Jurkat, Clone E6-1 (cell line): ENCODE measurements at regions not wholly inside any gene's neighbourhood (a gene's known extent, or its start where the extent isn't known, plus 50 kb on each side); places are given as distances from the start of the nearest gene placed in this dataset.

Experiments used
- DNase-seq: peaks from one replicate; pipeline ENCODE4 v3.0.0-alpha.2; 2011; ENCODE audit warnings: low read depth, low spot score
- H3K4me3 ChIP-seq: 2 replicates; pipeline ENCODE4 v1.5.1; 2011; ENCODE audit warnings: mild to moderate bottlenecking, low read length, control low read depth, moderate library complexity

GRCh38 chr2:136062066-136062837 is 55.7 kb downstream of the CXCR4 start:
- no peak for DNase-seq
- no peak overlapping the region for H3K4me3 ChIP-seq

DNA sequence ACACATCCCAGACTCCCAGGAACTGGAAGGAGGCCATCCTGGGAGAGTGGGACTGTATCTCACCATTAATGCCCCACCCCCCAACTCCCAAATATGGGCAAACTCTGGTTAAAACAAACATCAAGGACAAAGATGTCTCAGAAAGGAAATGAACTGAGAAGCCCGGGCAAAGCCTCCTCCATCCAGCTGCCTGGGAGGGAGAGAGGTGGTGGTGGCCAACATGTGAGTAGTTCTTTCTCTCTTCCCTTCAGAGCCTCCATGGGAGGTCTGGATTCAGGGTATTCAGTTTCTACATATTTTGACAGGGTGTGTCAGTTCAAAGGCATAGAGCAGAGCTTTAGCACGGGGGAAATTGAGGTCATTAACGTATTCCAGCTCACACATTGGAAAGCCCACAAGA is 57.5 kb downstream of the CXCR4 start:
- no peak for DNase-seq
- H3K4me3 ChIP-seq: no peak overlapping the region

DNA sequence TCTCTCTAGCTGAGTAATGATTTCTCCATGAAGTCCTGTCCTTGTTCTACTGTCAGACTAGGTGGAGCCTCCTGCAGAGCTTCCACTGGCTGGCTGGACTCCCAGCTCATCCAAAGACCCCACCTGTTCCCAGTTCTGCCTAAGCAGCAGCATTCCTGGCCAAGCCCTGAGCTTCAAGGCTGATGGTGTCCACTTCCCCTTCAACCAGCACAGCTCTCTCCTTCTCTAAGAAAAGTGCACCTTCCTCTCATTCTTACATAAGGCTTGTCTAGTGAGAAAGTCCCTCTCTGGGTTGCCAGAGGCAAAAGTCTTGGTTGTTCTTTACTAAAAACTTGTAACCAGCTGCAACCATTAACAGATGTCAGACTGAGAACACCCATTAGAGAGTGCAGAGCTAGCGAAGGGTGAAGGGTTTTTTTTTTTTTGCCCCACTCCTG is 58.9 kb downstream of the CXCR4 start:
- H3K4me3 ChIP-seq: no peak overlapping the region
- no peak for DNase-seq

DNA sequence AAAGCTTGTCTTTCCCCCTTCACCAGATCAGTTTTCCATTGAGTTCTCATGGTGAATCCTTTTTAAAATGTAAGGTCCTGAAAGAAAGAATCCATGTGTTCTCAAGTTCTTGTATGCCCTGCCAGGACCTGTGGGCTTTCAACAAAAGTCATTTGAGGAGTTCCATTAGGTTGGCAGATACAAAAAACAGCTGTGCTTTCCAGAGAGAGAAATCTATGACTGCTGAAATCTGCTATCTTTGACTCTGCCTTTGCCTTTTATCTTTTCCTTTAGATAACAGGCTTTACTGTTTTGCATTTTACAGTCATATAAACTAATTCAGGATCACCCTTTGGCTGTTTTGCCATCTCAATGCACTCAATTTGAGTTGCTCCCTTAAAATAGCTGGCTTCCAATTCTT is 59.7 kb downstream of the CXCR4 start:
- H3K4me3 ChIP-seq: no peak overlapping the region
- no peak for DNase-seq

GRCh38 chr2:136057802-136058140 is 60.2 kb downstream of the CXCR4 start:
- no peak overlapping the region for H3K4me3 ChIP-seq
- no peak for DNase-seq

GRCh38 chr2:136057023-136057801 is 60.7 kb downstream of the CXCR4 start:
- no peak for DNase-seq
- no peak overlapping the region for H3K4me3 ChIP-seq

DNA sequence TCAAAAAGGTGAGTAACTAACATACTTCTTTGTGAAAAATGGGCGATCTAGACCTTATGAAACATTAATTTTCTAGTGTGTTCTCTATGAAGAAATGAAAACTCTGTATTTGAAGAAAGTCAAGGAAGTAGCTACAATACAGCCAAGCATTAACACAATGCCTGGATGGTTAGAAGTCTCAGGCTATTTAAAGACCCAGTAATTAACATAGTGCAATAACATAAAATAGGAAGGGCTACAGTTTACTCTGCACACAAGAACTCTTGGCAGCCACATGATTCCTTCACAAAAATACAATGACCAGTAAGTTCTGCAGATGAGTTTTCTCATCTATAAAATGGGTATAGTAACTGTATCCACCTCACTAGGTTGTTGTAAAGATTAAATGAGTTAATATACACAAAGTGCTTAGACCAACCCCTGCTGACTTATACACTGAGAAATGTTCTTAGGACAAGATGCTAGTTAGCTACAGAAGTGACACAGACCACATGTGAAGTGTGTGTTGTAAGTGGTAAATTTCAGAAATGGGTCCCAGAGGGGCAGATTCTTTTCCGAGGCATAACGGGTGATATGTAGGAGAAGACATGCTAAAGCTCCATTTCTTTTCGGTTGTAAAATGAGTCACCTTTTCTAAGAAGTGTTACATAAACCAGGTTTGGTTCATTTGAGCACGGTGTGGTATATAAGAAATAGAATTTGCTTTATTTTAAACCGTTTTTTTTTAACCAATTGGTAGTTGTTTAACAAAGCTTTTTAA is 61.8 kb downstream of the CXCR4 start:
- no peak overlapping the region for H3K4me3 ChIP-seq
- no peak for DNase-seq

- H3K4me3 ChIP-seq: no peak overlapping the region
- DNase-seq: no peak
These were observed 63.1 kb downstream of the CXCR4 start for GRCh38 chr2:136054856-136055255.

- no peak for DNase-seq
- H3K4me3 ChIP-seq: no peak overlapping the region
These were observed 65.3 kb downstream of the CXCR4 start for GRCh38 chr2:136052369-136053362.

GRCh38 chr2:136051725-136052048 is 66.3 kb upstream of the DARS1 start:
- H3K4me3 ChIP-seq: no peak overlapping the region
- DNase-seq: peak; percentile 81

GRCh38 chr2:136051001-136051724 is 65.7 kb upstream of the DARS1 start:
- H3K4me3 ChIP-seq: no peak overlapping the region
- no peak for DNase-seq

DNA sequence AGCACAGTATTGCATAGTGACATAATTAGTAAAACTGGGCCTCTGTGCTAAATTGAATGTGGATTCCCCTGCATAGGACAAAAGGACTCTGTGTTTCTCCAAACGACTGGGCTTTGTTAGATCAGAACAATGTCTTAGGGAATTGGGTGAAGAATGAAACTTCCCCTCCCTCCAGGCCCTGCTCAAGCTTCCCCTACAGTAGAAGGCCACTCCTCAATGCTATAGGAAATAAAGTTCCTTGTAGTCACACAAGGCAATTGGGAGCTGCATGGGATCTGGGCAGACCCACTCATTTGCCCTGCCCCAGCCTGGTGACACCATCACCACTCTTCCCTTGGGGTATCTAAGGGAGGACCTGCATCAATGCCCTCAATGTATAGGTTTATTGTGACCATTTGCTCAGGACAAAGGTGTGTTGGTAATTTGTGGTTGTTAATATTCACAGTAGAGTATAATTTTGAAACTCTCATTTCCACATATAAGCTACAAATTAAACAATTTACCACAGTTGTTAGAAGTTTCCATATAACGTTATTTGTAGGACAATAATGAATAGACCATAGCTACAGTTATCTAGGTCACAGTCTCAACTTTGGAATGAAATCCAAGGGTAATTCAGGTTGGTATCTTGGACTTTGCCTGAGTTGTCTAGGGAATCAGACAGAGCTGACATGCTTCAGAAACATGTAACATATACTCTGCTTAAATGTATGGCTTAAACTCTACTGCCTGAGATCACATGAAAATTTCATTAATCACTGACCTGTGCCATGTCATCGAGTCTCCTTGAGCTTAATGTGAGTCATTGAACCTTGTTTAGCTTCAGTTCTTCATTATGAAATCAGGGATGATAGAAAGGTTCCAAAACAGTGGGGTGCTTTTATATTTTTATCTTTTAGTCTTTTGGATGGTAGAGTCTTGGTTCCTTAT is 64.8 kb upstream of the DARS1 start:
- H3K4me3 ChIP-seq: no peak overlapping the region

GRCh38 chr2:136049011-136049742 is 63.8 kb upstream of the DARS1 start:
- no peak overlapping the region for H3K4me3 ChIP-seq
- no peak for DNase-seq

More for the DNA sequence above, 64.8 kb upstream of the DARS1 start:
- DNase-seq: no peak

DNA sequence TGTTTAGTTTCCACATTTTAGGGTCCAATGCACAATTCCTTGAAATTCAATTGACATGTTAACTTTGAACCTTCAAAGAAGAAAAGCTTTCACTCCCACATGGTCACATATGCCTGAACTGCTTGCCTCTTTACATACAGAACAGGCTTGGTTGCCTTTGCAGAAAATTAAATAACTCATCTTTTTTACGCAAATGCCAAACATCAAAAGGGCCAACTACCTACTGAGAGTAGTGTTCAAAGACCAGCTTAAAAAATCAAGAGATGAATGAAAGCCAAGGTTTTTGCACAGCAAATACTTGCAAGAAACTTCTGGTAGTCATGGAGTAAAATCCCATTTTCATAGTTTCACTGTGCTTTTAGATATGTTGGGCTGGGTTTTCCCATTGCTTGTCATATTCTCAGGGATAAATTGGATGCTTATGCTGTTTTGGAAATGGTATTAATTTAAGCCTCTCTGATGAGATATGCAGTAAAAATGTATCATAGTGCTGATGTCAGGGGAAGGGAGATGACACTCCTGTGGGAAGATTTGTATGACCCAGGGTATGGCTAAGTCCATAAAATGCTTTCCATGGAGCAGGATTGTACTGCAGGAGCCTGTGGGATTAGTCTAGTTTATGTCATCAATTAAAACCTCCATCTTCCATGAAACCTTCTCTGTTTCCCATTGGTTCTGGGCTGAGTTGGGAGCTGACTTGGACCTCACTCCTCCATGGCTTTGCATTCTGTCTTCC is 60.6 kb upstream of the DARS1 start:
- H3K4me3 ChIP-seq: no peak overlapping the region
- no peak for DNase-seq

DNA sequence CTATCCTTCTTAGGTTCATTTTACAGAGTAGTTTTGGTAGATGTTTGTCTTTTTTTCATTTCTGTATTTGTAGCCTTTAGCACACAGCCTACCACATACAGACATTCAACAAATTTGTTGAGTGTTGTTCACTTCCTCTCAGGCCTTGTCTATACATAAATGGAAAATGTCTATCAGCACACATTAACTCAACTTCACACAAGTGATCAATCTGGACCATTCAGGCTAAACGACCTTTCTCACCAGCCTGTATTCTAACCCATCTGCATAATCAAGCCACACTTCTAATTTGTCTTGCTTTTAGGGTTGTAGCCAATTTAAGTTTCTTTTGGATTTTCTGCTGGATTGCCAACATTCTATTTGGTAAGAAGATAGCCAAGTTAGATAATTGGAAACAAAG is 59.9 kb upstream of the DARS1 start:
- no peak for DNase-seq

More for the DNA sequence above, 59.9 kb upstream of the DARS1 start:
- no peak overlapping the region for H3K4me3 ChIP-seq
